D721Med (cell line): ENCODE measurements at regions not wholly inside any gene's neighbourhood (a gene's known extent, or its start where the extent isn't known, plus 50 kb on each side); places are given as distances from the start of the nearest gene placed in this dataset.

Experiments
- DNase-seq: peaks from one replicate; pipeline ENCODE4 v3.0.0; 2011; ENCODE audit warnings: low spot score; ENCODE audit not compliant: insufficient read length
- FAIRE-seq: peaks from 2 replicates; lab custom pipeline; 2011; peaks lifted over from hg19 to GRCh38; lab: Jason Lieb, UNC
- TF ChIP-seq, protein P1 (sequence below): IDR thresholded peaks from 2 replicates; pipeline ENCODE4 v1.5.1; 2012; ENCODE audit warnings: mild to moderate bottlenecking, control low read depth; ENCODE audit not compliant: insufficient read depth; ENCODE audit errors: missing control alignments

DNA sequence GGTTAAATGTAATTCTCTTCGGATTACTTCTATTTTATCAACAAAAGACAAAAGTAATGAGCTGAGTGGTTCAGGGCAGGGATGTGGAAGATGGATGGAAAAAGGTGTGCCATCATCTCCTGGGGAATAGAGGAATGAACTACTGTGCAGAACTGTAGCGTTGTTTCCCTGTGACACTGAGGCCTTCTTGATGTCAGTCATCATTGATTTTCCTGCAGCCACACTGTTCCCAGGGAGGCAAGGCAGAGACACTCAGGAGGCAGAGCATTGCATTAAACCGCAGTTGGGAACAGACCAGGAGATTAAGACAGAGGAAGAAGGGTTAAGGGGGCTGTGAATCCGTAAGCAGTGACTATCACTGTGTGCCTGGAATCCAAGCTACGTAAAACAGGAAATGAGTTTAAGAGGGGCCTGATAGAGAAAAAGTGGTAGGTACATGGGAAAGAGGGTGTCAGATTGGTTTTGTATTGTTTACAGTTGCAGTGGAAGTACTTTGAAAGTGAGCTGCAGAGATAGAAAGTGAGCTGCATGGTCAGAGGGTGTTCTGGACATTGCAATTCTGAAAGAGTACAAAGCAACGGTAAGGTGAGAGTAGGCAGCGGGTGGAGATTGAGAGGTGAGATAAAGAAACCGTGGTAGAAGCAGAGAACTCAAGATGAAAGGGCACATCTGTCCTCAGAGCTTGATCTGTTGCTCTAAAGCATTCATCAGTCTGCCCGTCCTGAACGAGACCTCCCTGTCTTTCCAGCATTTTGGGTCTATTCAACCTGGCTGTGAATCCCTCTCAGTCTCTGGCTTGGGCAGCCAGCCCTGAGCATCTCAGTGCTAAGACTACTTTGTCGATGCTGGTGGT lies 793.4 kb upstream of the CELF4 start:
- TF ChIP-seq, protein P1, sequence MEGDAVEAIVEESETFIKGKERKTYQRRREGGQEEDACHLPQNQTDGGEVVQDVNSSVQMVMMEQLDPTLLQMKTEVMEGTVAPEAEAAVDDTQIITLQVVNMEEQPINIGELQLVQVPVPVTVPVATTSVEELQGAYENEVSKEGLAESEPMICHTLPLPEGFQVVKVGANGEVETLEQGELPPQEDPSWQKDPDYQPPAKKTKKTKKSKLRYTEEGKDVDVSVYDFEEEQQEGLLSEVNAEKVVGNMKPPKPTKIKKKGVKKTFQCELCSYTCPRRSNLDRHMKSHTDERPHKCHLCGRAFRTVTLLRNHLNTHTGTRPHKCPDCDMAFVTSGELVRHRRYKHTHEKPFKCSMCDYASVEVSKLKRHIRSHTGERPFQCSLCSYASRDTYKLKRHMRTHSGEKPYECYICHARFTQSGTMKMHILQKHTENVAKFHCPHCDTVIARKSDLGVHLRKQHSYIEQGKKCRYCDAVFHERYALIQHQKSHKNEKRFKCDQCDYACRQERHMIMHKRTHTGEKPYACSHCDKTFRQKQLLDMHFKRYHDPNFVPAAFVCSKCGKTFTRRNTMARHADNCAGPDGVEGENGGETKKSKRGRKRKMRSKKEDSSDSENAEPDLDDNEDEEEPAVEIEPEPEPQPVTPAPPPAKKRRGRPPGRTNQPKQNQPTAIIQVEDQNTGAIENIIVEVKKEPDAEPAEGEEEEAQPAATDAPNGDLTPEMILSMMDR: no peak
- FAIRE-seq: no peak
- no peak for DNase-seq

DNA sequence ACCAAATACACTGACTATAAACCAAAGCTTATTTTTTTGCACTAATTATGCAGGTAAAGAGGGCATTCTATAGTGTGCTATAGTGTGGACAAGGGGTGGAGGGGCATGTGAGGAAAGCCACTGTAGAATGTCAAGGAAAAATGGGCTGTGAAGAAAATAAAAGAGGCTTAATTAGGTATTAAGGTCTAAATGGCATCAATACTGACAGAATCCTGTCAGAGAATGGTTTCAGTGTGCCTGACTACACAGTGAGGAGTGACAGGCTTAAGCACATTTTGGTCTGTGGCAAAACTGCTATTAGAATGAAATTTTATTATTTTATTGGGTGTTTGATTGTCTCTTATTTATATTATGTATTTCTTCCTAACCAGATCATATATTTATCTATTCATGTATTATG lies 787.6 kb upstream of the CELF4 start:
- TF ChIP-seq, protein P1: no peak
- peak; percentile 68 for FAIRE-seq

DNA sequence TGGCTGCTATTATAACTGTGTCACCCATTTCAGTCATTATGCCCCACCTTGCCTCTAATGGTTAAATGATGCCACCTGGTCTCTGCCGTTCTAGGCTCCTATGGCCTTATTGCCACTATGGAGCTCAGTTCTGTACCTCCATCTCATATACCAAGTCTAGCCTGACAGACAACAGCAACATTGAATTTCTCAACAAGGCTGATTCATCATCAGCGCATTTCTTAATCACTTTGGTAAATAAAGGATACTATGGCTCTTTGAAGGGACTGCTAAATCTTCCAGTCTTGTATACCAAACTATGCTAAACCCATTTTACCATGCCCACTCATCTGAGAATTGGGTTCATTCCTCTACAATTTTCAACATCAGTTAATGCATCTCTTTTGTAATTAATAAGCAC lies 784.5 kb upstream of the CELF4 start:
- TF ChIP-seq, protein P1: no peak
- FAIRE-seq (no peak), DNase-seq (no peak)

More for the DNA sequence above, 787.6 kb upstream of the CELF4 start:
- no peak for DNase-seq

DNA sequence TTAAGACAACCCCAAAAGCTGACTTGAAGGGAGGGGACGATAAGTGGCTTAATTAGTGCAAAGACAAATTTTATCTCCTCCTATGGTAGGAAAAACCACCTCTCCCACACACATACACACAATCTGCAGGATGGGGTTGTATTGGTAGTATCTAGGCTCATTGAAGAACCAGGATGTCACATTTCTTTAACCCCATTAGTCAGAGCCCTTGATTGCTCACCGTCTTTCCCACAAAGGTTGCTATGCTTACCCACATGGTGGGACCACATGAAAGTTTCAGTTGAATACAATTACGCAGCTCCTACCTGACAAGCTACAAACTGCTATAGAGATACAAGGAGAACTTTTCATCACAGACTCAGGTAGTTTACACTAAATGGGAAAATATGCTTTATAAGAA lies 765.0 kb upstream of the CELF4 start:
- TF ChIP-seq, protein P1: no peak
- no peak for FAIRE-seq
- no peak for DNase-seq

DNA sequence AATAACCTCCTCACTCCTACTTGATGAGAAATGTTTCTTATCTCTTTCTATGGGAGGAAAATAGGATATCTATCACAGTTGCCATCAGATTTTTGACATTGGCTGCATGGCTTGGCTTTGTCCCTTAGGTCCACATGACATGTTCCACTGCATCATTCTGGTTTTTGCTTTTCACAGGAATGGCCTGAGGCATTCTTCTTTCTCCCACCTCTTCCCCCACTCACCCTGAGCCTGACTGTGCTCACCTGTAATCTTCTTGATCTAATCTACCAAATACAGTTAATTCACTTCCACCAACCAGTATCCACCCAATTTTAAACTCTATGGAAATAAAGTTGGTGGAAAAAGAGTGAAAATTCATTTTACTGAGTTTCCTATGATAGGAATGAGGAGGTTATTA lies 763.5 kb upstream of the CELF4 start:
- TF ChIP-seq, protein P1: no peak
- FAIRE-seq: no peak
- no peak for DNase-seq

DNA sequence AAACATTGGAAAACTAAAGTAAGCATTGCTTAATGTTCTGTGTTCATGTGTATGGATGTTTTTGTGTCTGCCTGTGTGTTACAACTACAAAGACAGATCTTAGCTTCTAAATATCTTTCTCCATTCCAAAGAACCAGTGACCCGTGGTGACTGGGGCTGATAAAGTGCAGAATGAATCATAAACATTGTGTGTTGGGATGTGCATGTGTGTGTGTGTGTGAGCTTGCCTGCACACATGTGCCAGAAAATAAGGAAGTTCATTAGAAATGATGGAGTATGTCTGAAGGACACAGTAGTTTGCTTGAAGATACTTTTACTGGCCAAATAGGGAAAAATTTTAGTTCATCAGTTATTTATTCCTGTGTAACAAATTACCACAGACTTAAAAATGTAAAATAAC lies 756.6 kb upstream of the CELF4 start:
- FAIRE-seq: peak; percentile 91
- TF ChIP-seq, protein P1: no peak
- DNase-seq: no peak

DNA sequence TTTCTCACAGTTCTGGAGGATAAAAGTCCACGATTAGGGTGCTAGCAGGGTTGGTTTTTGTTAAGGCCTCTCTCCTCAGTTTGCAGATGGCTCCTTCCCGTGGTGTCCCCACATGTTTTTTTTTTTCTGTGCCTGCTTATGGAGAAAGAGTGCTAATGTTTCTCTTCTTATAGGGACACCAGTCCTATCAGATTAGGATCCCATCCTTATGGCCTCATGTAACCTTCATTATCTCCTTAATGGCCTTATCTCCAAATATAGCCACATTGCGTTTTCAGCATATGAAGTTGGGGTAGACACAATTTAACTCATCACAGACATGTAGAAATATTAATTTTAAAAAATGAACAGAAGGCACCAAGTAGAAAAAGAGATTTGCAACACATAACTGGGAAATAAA lies 755.7 kb upstream of the CELF4 start:
- DNase-seq (no peak), FAIRE-seq (peak; percentile 96)
- TF ChIP-seq, protein P1: no peak
